CD4-positive, alpha-beta T cell treated with Interleukin-15 for 4 hours (primary cell): ENCODE measurements at regions not wholly inside any gene's neighbourhood (a gene's known extent, or its start where the extent isn't known, plus 50 kb on each side); places are given as distances from the start of the nearest gene placed in this dataset.

ENCODE experiments used
- DNase-seq: peaks from one replicate; pipeline ENCODE4 v3.0.0-alpha.2; 2020; ENCODE audit warnings: low spot score

GRCh38 chr1:195820925-195821324 is 787.3 kb downstream of the KCNT2 start:
- no peak for DNase-seq

- no peak for DNase-seq
These were observed 802.2 kb downstream of the KCNT2 start for GRCh38 chr1:195806060-195806459.

- DNase-seq, result no peak
These were observed 803.7 kb downstream of the KCNT2 start for GRCh38 chr1:195804547-195804946.

- DNase-seq, result no peak
These were observed 809.2 kb downstream of the KCNT2 start for GRCh38 chr1:195799016-195799415.

GRCh38 chr1:195794225-195794624 is 814.0 kb downstream of the KCNT2 start:
- no peak for DNase-seq

GRCh38 chr1:195791796-195792195 is 816.4 kb downstream of the KCNT2 start:
- DNase-seq, result no peak

- no peak for DNase-seq
These were observed 817.6 kb downstream of the KCNT2 start for GRCh38 chr1:195790514-195791168.

- no peak for DNase-seq
These were observed 818.9 kb downstream of the KCNT2 start for GRCh38 chr1:195789321-195789720.

GRCh38 chr1:195788721-195789120 is 819.5 kb downstream of the KCNT2 start:
- DNase-seq, result no peak

GRCh38 chr1:195785830-195786229 is 822.4 kb downstream of the KCNT2 start:
- no peak for DNase-seq

GRCh38 chr1:195773931-195774330 is 834.3 kb downstream of the KCNT2 start:
- no peak for DNase-seq

GRCh38 chr1:195769461-195769860 is 838.8 kb downstream of the KCNT2 start:
- no peak for DNase-seq

- no peak for DNase-seq
These were observed 839.3 kb downstream of the KCNT2 start for GRCh38 chr1:195768936-195769335.

- DNase-seq, result no peak
These were observed 839.9 kb downstream of the KCNT2 start for GRCh38 chr1:195768377-195768776.

GRCh38 chr1:195766709-195767108 is 841.5 kb downstream of the KCNT2 start:
- no peak for DNase-seq

- no peak for DNase-seq
These were observed 843.1 kb downstream of the KCNT2 start for GRCh38 chr1:195765099-195765498.

GRCh38 chr1:195763907-195764374 is 844.3 kb downstream of the KCNT2 start:
- DNase-seq, result no peak

- DNase-seq, result no peak
These were observed 844.9 kb downstream of the KCNT2 start for GRCh38 chr1:195763146-195763906.

- DNase-seq, result no peak
These were observed 847.1 kb downstream of the KCNT2 start for GRCh38 chr1:195761104-195761503.

- no peak for DNase-seq
These were observed 852.1 kb downstream of the KCNT2 start for GRCh38 chr1:195756109-195756508.

- DNase-seq, result no peak
These were observed 853.4 kb downstream of the KCNT2 start for GRCh38 chr1:195754874-195755273.

GRCh38 chr1:195754303-195754702 is 853.9 kb downstream of the KCNT2 start:
- no peak for DNase-seq

GRCh38 chr1:195748969-195749368 is 859.3 kb downstream of the KCNT2 start:
- DNase-seq, result no peak
